IPS-NIHi11 (cell line): ENCODE measurements at regions not wholly inside any gene's neighbourhood (a gene's known extent, or its start where the extent isn't known, plus 50 kb on each side); places are given as distances from the start of the nearest gene placed in this dataset.

Source experiments
- DNase-seq: peaks from one replicate; pipeline ENCODE4 v3.0.0; 2012; ENCODE audit warnings: mixed read lengths, low spot score

GRCh38 chr10:112047674-112048073, 135.9 kb downstream of the GPAM start:
- DNase-seq: no peak

GRCh38 chr10:112052166-112052565, 131.4 kb downstream of the GPAM start:
- no peak for DNase-seq

GRCh38 chr10:112053895-112054294, 129.7 kb downstream of the GPAM start:
- no peak for DNase-seq

GRCh38 chr10:112054516-112054915, 129.0 kb downstream of the GPAM start:
- no peak for DNase-seq

- DNase-seq: no peak
Observed at GRCh38 chr10:112057072-112057471, 126.5 kb downstream of the GPAM start.

GRCh38 chr10:112059220-112059619, 124.3 kb downstream of the GPAM start:
- peak; percentile 14 for DNase-seq

GRCh38 chr10:112071596-112072133, 111.9 kb downstream of the GPAM start:
- no peak for DNase-seq

GRCh38 chr10:112078003-112078402, 105.6 kb downstream of the GPAM start:
- no peak for DNase-seq

GRCh38 chr10:112080231-112080630, 103.3 kb downstream of the GPAM start:
- DNase-seq: no peak

GRCh38 chr10:112082120-112082519, 101.4 kb downstream of the GPAM start:
- DNase-seq: no peak

- no peak for DNase-seq
Observed at GRCh38 chr10:112083472-112083871, 100.1 kb downstream of the GPAM start.

- no peak for DNase-seq
Observed at GRCh38 chr10:112087953-112088456, 95.6 kb downstream of the GPAM start.

GRCh38 chr10:112091703-112092102, 91.9 kb downstream of the GPAM start:
- no peak for DNase-seq

- DNase-seq: no peak
Observed at GRCh38 chr10:112092519-112092918, 91.0 kb downstream of the GPAM start.

- no peak for DNase-seq
Observed at GRCh38 chr10:112094984-112095383, 88.6 kb downstream of the GPAM start.

- no peak for DNase-seq
Observed at GRCh38 chr10:112095731-112096130, 87.8 kb downstream of the GPAM start.

GRCh38 chr10:112098682-112099081, 84.9 kb downstream of the GPAM start:
- no peak for DNase-seq
